ENCODE measurements at regions not wholly inside any gene's neighbourhood (a gene's known extent, or its start where the extent isn't known, plus 50 kb on each side); places are given as distances from the start of the nearest gene placed in this dataset.

DNA sequence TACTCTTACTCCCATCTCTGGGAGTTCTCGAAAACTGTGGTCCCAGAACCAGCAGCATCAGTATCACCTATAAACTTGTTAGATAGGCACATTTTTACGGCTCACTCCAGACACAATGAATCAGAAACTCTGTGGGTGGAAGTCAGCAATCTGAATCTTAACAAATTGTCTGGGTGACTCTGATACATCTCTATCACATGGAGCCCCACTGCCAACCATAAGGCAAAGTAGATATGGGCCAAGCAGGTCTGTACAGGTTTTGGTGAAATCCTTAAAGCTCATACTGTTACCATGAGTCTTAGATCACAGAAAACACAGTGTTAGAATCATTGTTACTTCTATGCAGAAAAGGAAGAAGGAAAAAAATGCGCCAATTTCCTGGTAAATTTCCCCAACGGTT, 122.5 kb upstream of the HCCS start:
- Histone ChIP-seq H3K27ac (ENCODE audit: low read length) (no peak overlapping the region), H3K9ac (ENCODE audit: low read length) (no peak overlapping the region), H2AFZ (ENCODE audit: low read length) (no peak overlapping the region), H3K4me1 (ENCODE audit: low read length) (no peaks in the 10 kb centered on the region), H3K9me2 (replicated peaks; ENCODE audit: insufficient read depth, low read length) (no peaks in the 10 kb centered on the region), H3K27me3 (replicated peaks; ENCODE audit: insufficient read depth, low read length) (no peaks in the 10 kb centered on the region), H3K9me3 (replicated peaks; ENCODE audit: insufficient read depth, low read length) (no peaks in the 10 kb centered on the region), H3K4me3 (ENCODE audit: low read length) (no peak overlapping the region), H3F3A (ENCODE audit: insufficient read depth, low read length) (no peaks in the 10 kb centered on the region), H3K79me2 (ENCODE audit: low read length) (no peaks in the 10 kb centered on the region), H4K20me1 (ENCODE audit: insufficient read depth, low read length) (no peaks in the 10 kb centered on the region), H3K4me2 (ENCODE audit: low read depth, low read length) (no peak overlapping the region), H3K36me3 (replicated peaks; ENCODE audit: insufficient read depth, low read length) (no peaks in the 10 kb centered on the region)
- DNase-seq = no peak
- TF ChIP-seq EZH2phosphoT487 (IDR thresholded peaks at IDR 0.05; ENCODE audit: low read length) (no peak), EZH2 (optimal IDR thresholded peaks at IDR 0.05; ENCODE audit: low read depth, low read length) (no peak)
- TF ChIP-seq, protein P1, sequence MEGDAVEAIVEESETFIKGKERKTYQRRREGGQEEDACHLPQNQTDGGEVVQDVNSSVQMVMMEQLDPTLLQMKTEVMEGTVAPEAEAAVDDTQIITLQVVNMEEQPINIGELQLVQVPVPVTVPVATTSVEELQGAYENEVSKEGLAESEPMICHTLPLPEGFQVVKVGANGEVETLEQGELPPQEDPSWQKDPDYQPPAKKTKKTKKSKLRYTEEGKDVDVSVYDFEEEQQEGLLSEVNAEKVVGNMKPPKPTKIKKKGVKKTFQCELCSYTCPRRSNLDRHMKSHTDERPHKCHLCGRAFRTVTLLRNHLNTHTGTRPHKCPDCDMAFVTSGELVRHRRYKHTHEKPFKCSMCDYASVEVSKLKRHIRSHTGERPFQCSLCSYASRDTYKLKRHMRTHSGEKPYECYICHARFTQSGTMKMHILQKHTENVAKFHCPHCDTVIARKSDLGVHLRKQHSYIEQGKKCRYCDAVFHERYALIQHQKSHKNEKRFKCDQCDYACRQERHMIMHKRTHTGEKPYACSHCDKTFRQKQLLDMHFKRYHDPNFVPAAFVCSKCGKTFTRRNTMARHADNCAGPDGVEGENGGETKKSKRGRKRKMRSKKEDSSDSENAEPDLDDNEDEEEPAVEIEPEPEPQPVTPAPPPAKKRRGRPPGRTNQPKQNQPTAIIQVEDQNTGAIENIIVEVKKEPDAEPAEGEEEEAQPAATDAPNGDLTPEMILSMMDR (IDR thresholded peaks at IDR 0.05; ENCODE audit: low read length) = no peak

DNA sequence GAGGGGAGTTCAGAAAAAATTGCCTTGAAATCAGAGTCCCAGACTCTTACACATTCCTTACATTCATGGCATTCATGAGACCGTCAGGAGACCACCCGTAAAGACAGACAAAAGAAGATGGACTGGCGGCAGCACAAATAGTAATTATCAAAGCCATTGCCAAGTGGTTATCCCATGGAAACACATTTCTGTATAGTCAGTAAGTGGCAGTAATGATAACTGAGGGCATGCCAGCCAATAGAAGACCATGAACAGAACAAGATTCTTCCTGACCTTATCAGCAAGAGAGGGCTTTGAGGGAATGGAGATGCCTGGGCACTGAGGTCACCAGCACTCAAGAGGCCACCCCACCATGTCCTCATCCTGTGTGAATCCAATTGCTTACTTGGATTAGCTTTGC, 121.7 kb upstream of the HCCS start:
- Histone ChIP-seq H3K4me3 (ENCODE audit: low read length) (no peak overlapping the region), H3K9me2 (replicated peaks; ENCODE audit: insufficient read depth, low read length) (no peaks in the 10 kb centered on the region), H4K20me1 (ENCODE audit: insufficient read depth, low read length) (no peaks in the 10 kb centered on the region), H3K27me3 (replicated peaks; ENCODE audit: insufficient read depth, low read length) (no peaks in the 10 kb centered on the region), H3K4me2 (ENCODE audit: low read depth, low read length) (no peak overlapping the region), H3F3A (ENCODE audit: insufficient read depth, low read length) (no peaks in the 10 kb centered on the region), H3K79me2 (ENCODE audit: low read length) (no peaks in the 10 kb centered on the region), H3K9me3 (replicated peaks; ENCODE audit: insufficient read depth, low read length) (no peaks in the 10 kb centered on the region), H3K36me3 (replicated peaks; ENCODE audit: insufficient read depth, low read length) (no peaks in the 10 kb centered on the region), H2AFZ (ENCODE audit: low read length) (no peak overlapping the region), H3K4me1 (ENCODE audit: low read length) (no peaks in the 10 kb centered on the region), H3K9ac (ENCODE audit: low read length) (no peak overlapping the region), H3K27ac (ENCODE audit: low read length) (no peak overlapping the region)
- no peak for DNase-seq
- TF ChIP-seq, protein P1 (IDR thresholded peaks at IDR 0.05; ENCODE audit: low read length) = no peak
- TF ChIP-seq EZH2phosphoT487 (IDR thresholded peaks at IDR 0.05; ENCODE audit: low read length) (no peak), EZH2 (optimal IDR thresholded peaks at IDR 0.05; ENCODE audit: low read depth, low read length) (no peak)

DNA sequence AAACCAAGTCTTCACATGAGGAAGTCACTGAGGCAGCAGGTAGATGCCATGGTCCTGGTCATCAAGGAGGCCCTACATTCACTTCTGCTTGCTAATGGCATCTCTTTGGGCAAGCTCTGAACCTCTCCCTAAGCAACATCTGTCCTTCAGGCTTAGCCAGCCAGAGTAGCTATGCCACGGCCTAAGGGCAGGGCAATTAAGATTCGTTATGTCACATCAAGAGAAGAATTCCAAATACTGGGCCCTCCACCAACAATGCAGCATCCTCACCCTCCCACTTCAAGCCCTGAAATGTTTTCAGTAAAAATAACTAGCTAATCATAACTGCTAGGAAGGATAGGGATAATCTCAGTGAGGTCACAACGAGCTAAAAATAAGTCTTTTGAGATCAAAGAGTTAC, 120.7 kb upstream of the HCCS start:
- Histone ChIP-seq H3K4me3 (ENCODE audit: low read length) (no peak overlapping the region), H3K27me3 (replicated peaks; ENCODE audit: insufficient read depth, low read length) (no peaks in the 10 kb centered on the region), H3K27ac (ENCODE audit: low read length) (no peak overlapping the region), H3K9ac (ENCODE audit: low read length) (no peak overlapping the region), H2AFZ (ENCODE audit: low read length) (no peak overlapping the region), H3K79me2 (ENCODE audit: low read length) (no peaks in the 10 kb centered on the region), H3K4me2 (ENCODE audit: low read depth, low read length) (no peak overlapping the region), H3F3A (ENCODE audit: insufficient read depth, low read length) (no peaks in the 10 kb centered on the region), H3K9me3 (replicated peaks; ENCODE audit: insufficient read depth, low read length) (no peaks in the 10 kb centered on the region), H3K9me2 (replicated peaks; ENCODE audit: insufficient read depth, low read length) (no peaks in the 10 kb centered on the region), H3K4me1 (ENCODE audit: low read length) (no peaks in the 10 kb centered on the region), H3K36me3 (replicated peaks; ENCODE audit: insufficient read depth, low read length) (no peaks in the 10 kb centered on the region), H4K20me1 (ENCODE audit: insufficient read depth, low read length) (no peaks in the 10 kb centered on the region)
- no peak for DNase-seq
- TF ChIP-seq EZH2 (optimal IDR thresholded peaks at IDR 0.05; ENCODE audit: low read depth, low read length) = no peak

DNA sequence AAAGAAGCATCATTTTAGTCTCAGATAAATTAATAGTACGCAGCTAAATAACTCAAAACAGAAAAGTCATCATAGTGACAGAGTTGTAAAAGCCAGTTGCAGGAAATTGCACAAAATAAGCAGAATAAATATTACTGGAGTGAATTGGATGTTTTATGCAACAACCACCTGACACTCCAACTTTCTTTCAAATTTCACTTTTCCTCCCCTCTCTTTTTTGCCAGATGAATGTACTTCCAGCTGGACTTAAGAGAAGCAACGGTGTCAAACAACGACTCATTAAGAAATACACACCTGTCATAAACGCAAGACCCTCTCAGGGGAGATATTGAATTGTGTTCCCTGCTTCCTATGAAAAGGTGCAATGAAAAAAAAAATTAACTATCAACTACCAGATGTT, 120.2 kb upstream of the HCCS start:
- no peaks in the 10 kb centered on the region for H3F3A ChIP-seq (ENCODE audit: insufficient read depth, low read length)
- H3K9me2 ChIP-seq (replicated peaks; ENCODE audit: insufficient read depth, low read length) = no peaks in the 10 kb centered on the region
- H3K79me2 ChIP-seq (ENCODE audit: low read length) = no peaks in the 10 kb centered on the region
- no peaks in the 10 kb centered on the region for H3K9me3 ChIP-seq (replicated peaks; ENCODE audit: insufficient read depth, low read length)
- TF ChIP-seq EZH2phosphoT487 (IDR thresholded peaks at IDR 0.05; ENCODE audit: low read length) = no peak
- TF ChIP-seq, protein P1 (IDR thresholded peaks at IDR 0.05; ENCODE audit: low read length) = no peak
- TF ChIP-seq EZH2 (optimal IDR thresholded peaks at IDR 0.05; ENCODE audit: low read depth, low read length) = no peak
- no peak overlapping the region for H3K4me2 ChIP-seq (ENCODE audit: low read depth, low read length)
- H3K4me1 ChIP-seq (ENCODE audit: low read length) = no peaks in the 10 kb centered on the region
- H2AFZ ChIP-seq (ENCODE audit: low read length) = no peak overlapping the region
- no peak overlapping the region for H3K4me3 ChIP-seq (ENCODE audit: low read length)
- no peak for DNase-seq
- no peaks in the 10 kb centered on the region for H3K36me3 ChIP-seq (replicated peaks; ENCODE audit: insufficient read depth, low read length)
- H4K20me1 ChIP-seq (ENCODE audit: insufficient read depth, low read length) = no peaks in the 10 kb centered on the region
- no peak overlapping the region for H3K27ac ChIP-seq (ENCODE audit: low read length)
- H3K9ac ChIP-seq (ENCODE audit: low read length) = no peak overlapping the region
- H3K27me3 ChIP-seq (replicated peaks; ENCODE audit: insufficient read depth, low read length) = no peaks in the 10 kb centered on the region
